Peyer's patch (tissue), 4 donors: ENCODE measurements at regions not wholly inside any gene's neighbourhood (a gene's known extent, or its start where the extent isn't known, plus 50 kb on each side); places are given as distances from the start of the nearest gene placed in this dataset.

Source experiments
- POLR2A ChIP-seq, 2 donors: fragments of 450-650 bp; IDR thresholded peaks; one replicate each; pipeline ENCODE4 v1.5.1; 2017; ENCODE audit warnings: antibody characterized with exemption in 2 of 2, mild to moderate bottlenecking in 2 of 2, moderate library complexity in 2 of 2
- TF ChIP-seq, protein P1 (sequence below), 6 experiments: fragments of 450-650 bp in 4 of 6; fragments of 200-600 bp in 2 of 6; sonication (generic) in 1 of 6; IDR thresholded peaks; one replicate each; pipeline ENCODE4 v1.5.1; 2017 to 2019; ENCODE audit warnings: antibody characterized with exemption in 6 of 6, mild to moderate bottlenecking in 3 of 6, moderate library complexity in 1 of 6

GRCh38 chr5:33242277-33242676 is 198.5 kb upstream of the TARS1 start:
- TF ChIP-seq, protein P1, sequence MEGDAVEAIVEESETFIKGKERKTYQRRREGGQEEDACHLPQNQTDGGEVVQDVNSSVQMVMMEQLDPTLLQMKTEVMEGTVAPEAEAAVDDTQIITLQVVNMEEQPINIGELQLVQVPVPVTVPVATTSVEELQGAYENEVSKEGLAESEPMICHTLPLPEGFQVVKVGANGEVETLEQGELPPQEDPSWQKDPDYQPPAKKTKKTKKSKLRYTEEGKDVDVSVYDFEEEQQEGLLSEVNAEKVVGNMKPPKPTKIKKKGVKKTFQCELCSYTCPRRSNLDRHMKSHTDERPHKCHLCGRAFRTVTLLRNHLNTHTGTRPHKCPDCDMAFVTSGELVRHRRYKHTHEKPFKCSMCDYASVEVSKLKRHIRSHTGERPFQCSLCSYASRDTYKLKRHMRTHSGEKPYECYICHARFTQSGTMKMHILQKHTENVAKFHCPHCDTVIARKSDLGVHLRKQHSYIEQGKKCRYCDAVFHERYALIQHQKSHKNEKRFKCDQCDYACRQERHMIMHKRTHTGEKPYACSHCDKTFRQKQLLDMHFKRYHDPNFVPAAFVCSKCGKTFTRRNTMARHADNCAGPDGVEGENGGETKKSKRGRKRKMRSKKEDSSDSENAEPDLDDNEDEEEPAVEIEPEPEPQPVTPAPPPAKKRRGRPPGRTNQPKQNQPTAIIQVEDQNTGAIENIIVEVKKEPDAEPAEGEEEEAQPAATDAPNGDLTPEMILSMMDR (IDR thresholded peaks at IDR 0.05) = no peak
- no peak for TF ChIP-seq POLR2A (IDR thresholded peaks at IDR 0.05)
